ENCODE measurements at regions not wholly inside any gene's neighbourhood (a gene's known extent, or its start where the extent isn't known, plus 50 kb on each side); places are given as distances from the start of the nearest gene placed in this dataset.
"Not testable (repeated sequence)": the region's sequence is repeated elsewhere in the genome, so short reads cannot be mapped to it uniquely, and the experiment has no call there.

GRCh38 chr3:94314218-94314883, 251.5 kb downstream of the NSUN3 start:
- no peak for FAIRE-seq
- DNase-seq (ENCODE audit: low spot score in 2 of 2): no peak

DNA sequence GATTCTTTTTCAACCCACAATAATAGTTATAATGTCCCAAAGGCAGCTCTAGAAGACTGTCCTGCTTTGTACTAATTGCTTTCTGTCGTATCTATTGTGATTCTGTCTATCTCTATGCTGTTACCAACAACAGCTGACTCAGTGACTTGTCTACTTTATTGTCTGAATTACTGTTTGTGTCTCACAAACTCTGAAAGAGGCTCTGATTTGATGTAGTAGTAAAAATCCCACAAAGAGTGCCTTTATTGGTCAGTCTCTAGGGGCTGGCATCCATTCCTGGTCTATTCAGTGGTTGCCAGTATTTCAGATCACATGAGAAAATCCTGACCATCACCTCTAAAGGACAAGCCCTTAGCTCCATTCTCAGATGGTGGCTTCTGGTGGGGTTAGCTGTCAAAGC, 254.2 kb downstream of the NSUN3 start:
- FAIRE-seq (peak; percentile 86), DNase-seq (ENCODE audit: low spot score in 2 of 2) (peak; percentile 1)

DNA sequence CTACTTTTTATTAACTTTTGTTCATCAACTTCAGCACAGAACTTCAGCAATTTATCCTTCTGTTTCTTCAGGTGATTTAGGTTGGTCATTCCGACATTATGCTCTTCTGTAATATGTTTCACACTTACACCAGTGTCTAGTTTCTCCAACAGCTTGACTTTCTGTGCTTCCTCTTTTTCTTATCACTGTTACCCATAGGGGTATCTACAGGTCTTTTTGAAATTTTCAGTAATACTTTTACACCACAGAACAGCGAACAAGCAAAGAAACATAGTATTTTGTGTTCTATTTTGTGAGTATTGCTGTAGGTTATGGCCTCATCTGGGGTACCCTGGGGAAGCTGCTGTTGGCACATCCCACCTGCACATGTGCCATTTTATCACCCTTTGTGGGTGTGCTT, 260.7 kb downstream of the NSUN3 start:
- DNase-seq (ENCODE audit: low spot score in 2 of 2): no peak
- FAIRE-seq: no peak

DNA sequence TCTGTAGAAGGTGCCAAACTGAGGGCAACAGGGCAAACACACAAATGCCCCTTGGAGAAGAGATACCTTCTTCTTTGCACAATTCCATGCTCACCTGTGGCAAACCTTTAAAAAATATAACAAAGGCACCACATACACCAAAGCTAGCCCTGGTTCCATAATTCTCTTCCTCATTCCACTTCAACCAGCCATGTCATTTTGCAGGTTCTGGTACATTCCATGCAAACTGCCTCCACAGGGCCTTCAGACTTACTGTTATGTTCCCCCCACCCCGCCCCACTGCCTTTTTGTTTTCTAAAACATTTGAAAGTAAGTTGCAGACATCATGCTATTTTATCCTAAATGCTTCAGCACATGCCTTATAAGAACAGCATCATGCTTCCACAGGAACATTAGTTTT, 269.0 kb downstream of the NSUN3 start:
- FAIRE-seq (no peak), DNase-seq (ENCODE audit: low spot score in 2 of 2) (no peak)

GRCh38 chr3:94336046-94336753, 273.3 kb downstream of the NSUN3 start:
- peak in 1 of 2 donors; percentile 7 for DNase-seq (ENCODE audit: low spot score in 2 of 2)
- no peak for FAIRE-seq

DNA sequence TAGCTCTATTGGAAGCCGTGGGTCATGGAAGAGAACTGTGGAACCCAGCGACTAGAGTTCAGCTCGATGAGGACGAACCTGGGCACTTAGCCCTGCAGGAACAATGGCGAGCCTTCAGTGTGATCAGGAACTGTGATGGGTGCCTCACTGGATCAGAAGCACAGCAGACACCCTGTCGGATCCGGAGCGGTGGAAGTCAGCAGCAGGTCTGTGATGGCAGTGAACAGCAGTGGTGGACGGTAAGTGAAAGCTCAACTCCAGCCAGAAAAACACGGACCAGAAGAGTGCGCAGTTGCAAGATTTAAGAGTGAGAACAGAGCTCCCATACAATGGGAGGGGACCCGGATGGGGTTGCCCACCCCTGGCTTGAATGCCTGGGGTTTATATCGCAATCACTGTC, 282.2 kb downstream of the NSUN3 start:
- DNase-seq (ENCODE audit: low spot score in 2 of 2) (no peak), FAIRE-seq (no peak)

GRCh38 chr3:94349310-94349878, 286.5 kb downstream of the NSUN3 start:
- no peak for FAIRE-seq
- DNase-seq (ENCODE audit: low spot score in 2 of 2): no peak

DNA sequence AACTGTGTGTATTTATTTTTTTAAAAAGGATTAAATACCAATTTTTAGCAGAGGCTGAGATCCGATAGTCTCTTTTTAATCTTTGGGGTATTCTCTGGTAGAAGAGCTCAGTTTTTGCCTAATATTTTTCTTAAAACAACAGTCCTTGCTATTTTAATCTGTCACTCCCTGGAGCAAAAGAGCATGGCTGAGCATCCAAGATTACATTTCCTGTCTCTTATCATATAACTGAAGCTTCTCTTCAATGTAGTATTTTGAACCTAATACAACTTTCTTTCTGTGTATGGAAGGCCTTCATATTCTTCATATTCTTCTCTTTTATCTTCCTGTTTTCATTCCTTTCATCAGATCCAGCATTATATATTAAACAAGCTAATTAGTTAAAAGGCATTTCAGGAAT, 293.7 kb downstream of the NSUN3 start:
- DNase-seq (ENCODE audit: low spot score in 2 of 2): no peak
- FAIRE-seq: no peak

GRCh38 chr3:94359996-94360395, 297.1 kb downstream of the NSUN3 start:
- DNase-seq (ENCODE audit: low spot score in 2 of 2): no peak
- FAIRE-seq: no peak

DNA sequence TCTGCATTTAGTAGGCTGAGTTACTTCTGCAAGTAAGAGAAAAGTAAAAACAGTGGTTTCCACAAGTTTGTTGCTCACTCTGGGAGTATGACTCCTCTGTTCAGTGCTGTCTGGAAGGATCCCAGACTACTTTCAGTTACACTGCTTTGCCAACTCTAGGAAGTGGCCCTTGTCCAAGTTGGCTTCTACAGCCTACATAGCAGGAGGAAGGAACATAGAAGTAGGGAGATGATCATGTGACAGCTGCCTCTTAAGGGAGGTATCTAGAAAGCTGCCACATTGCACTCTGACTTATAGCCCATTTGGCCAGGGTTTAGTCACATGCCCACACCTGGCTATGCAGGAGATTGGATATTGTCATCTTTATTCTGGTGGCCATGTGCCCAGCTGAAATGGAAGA, 298.1 kb downstream of the NSUN3 start:
- FAIRE-seq: no peak
- no peak for DNase-seq (ENCODE audit: low spot score in 2 of 2)

DNA sequence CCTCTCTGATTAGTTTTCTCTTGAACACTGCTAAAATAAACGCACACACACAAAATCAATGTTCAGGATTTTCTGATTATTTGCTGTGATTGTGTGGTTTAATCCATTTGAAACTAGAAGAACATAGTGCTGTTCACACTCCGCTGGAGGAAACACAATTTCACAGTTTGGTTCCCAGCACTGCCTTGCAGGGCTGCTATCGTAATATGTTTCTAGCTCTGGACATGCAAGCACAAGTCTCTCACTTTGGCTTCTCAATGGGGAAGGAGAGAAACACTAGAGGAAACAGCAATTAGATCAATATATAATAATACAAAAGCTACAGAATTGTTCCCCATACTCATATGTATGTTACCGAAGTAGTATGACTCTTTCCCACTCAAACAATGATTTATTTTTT, 299.5 kb downstream of the NSUN3 start:
- FAIRE-seq (no peak), DNase-seq (ENCODE audit: low spot score in 2 of 2) (no peak)

DNA sequence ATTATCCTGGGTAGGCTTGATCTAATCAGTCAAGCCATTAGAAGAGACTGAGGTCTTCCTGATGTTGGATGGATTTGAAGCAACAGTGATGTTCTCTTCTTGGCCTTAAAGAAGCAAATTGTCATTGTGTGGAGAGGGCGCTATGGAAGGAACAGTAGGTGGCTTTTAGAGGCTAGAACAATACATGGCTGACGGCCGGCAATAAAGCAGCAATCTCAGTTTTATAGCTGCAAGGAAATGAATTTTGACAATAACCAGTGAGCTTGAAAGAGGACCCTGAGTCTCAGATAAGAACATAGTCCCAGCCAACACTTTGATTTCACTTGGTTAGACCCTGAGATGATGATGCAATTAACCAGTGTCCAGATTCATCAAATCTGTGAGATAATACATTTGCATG, 302.1 kb downstream of the NSUN3 start:
- no peak for DNase-seq (ENCODE audit: low spot score in 2 of 2)
- FAIRE-seq: no peak

DNA sequence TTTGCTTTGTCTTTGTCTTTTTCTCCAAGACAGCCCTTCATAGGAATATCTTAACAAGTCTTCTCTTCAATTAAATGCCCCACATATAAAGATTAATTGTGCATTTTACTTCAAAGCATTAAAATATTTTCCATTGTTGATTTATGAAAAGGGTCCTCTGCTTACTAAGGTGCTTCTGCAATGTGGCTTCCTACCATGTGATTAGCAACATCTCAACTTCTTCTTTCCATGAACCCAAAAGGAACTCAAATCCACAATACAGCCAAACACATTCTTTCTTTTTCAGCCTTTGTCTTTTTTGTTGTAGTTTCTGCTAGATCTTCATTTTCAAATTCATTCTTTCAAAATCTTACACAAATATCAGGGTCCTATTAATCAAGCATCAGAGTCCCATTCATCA, 309.2 kb downstream of the NSUN3 start:
- DNase-seq (ENCODE audit: low spot score in 2 of 2) (no peak), FAIRE-seq (no peak)

GRCh38 chr3:94373456-94373855, 310.6 kb downstream of the NSUN3 start:
- no peak for FAIRE-seq
- no peak for DNase-seq (ENCODE audit: low spot score in 2 of 2)

- DNase-seq (ENCODE audit: low spot score in 2 of 2): no peak
Observed at GRCh38 chr3:94374439-94375161, 311.7 kb downstream of the NSUN3 start.

DNA sequence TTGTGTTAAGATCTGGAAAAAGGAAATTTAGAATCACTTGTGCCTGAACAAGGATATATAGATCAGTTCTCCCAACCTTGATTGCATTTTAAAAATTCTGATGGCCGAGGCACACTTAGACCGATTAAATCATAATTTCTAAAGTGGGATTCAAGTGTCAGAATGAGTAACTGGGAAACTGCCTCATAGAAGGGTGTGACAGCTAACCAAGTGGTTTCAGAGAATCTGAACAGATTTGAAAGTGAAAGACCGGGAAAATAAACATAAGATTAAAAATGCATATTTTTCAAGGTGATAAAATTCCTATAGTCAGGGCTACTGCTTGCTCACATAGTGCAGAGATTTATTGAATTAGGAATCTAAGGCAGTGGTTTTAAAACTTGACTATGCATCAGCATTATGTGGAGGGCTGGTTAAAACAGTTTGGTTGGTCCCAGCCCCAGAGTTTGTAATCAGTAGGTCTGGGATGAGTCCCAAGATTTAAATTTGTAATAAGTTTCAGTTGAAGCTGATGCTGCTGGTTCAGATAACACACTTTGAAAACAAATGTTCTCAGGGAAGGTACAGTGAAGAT, 314.3 kb downstream of the NSUN3 start:
- DNase-seq (ENCODE audit: low spot score in 2 of 2); FAIRE-seq: not testable (repeated sequence)

More at GRCh38 chr3:94374439-94375161, 311.7 kb downstream of the NSUN3 start:
- no peak for FAIRE-seq

GRCh38 chr3:94377863-94378262, 315.0 kb downstream of the NSUN3 start:
- not testable (repeated sequence) for FAIRE-seq

DNA sequence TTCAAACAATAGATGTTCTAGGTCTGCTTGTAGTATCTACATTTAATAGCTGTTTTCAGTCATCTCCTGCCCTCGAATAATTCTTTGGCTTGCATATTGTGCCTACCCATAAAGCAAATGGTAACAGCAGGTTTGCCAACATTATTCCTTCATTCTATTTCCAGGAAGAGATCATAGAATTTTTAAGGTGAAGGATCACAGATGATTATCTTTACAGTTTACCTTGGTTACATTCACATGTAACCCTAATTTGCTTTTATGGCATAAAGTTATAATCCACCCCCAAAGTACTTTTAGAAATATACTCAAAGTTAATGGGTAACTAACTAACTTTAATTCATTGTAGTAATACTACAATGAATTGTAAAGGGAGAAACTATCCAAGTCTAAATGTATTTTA, 315.5 kb downstream of the NSUN3 start:
- FAIRE-seq (no peak), DNase-seq (ENCODE audit: low spot score in 2 of 2) (no peak)

More at GRCh38 chr3:94377863-94378262, 315.0 kb downstream of the NSUN3 start:
- not testable (repeated sequence) for DNase-seq (ENCODE audit: low spot score in 2 of 2)

GRCh38 chr3:94379264-94379663, 316.4 kb downstream of the NSUN3 start:
- no peak for DNase-seq (ENCODE audit: low spot score in 2 of 2)
- FAIRE-seq: no peak

DNA sequence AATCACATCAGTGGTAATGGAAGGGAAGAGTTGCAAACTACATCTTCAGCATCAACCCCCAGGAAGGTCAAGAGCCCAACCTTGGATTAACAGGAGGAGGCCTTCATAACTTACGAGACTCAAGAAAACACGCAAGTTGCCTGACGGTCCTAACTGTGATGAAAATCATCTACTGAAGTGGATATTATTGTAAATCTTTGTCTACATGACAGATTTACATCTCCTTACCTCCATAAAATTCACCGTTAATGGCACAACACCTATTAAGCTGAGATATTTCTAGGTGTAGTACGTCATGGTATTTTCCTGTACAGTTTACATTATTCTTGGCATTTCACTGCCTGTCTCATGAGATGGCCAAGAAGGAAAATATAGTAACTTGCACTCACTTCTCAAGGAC, 332.0 kb downstream of the NSUN3 start:
- DNase-seq (ENCODE audit: low spot score in 2 of 2) (no peak), FAIRE-seq (no peak)

- no peak for DNase-seq (ENCODE audit: low spot score in 2 of 2)
Observed at GRCh38 chr3:94395851-94396250, 333.0 kb downstream of the NSUN3 start.

More at GRCh38 chr3:94395851-94396250, 333.0 kb downstream of the NSUN3 start:
- FAIRE-seq: no peak

All from frontal cortex (tissue), 3 donors.